Loucy (cell line): ENCODE measurements at regions not wholly inside any gene's neighbourhood (a gene's known extent, or its start where the extent isn't known, plus 50 kb on each side); places are given as distances from the start of the nearest gene placed in this dataset.

Experiments
- EZH2phosphoT487 ChIP-seq: fragments of 200-600 bp; IDR thresholded peaks from 2 replicates; pipeline ENCODE4 v1.6.1; 2018; ENCODE audit warnings: antibody characterized with exemption, mild to moderate bottlenecking, moderate library complexity, borderline replicate concordance
- TF ChIP-seq, protein P1 (sequence below): fragments of 200-600 bp; sonication (generic); conservative IDR thresholded peaks from 2 replicates; pipeline ENCODE4 v1.5.1; 2014; ENCODE audit warnings: mild to moderate bottlenecking, antibody characterized with exemption, low read length

DNA sequence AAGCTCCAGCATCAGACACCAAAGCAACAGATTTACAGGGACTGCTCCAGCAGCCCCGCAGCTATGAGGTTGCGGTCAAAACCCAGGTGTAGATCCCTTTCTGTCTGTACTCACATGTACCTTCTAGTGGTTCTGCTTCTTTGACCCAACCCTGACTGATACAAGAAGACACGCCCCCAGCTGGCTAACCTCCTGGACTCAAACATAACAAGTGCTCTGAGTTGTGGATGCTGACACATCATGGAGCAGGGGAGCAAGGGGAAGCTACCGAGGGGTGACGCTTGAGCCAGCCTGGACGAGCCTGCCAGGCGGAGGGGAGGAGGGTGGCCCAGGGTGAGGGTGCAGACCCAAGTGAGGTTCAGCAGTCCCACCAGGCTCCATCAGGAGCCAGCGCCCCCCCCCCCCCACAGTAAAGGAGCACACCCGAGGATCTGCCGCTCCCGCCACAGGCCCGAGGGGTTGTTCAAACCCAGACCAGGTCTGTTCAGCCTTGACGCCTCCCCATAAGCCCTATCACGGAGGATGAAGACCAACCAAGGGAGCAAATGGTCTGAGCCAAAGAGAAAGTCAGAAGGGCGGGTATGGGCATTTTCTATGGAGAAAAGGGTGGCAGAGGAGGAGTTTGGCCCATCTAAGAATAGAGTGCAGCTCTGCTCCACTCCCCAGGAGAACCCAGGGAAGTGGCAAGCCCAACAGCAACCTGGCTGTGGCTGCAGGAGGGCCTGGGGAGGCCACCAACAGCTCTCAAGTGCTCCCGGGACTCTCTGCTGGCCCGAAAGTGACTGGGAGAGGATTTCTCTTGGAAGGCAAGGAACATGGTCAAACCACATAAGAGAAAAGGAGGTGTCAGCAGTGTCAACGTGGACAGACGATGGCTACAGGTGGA lies 229.4 kb downstream of the BCL11B start:
- TF ChIP-seq, protein P1, sequence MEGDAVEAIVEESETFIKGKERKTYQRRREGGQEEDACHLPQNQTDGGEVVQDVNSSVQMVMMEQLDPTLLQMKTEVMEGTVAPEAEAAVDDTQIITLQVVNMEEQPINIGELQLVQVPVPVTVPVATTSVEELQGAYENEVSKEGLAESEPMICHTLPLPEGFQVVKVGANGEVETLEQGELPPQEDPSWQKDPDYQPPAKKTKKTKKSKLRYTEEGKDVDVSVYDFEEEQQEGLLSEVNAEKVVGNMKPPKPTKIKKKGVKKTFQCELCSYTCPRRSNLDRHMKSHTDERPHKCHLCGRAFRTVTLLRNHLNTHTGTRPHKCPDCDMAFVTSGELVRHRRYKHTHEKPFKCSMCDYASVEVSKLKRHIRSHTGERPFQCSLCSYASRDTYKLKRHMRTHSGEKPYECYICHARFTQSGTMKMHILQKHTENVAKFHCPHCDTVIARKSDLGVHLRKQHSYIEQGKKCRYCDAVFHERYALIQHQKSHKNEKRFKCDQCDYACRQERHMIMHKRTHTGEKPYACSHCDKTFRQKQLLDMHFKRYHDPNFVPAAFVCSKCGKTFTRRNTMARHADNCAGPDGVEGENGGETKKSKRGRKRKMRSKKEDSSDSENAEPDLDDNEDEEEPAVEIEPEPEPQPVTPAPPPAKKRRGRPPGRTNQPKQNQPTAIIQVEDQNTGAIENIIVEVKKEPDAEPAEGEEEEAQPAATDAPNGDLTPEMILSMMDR = no peak
- no peak for TF ChIP-seq EZH2phosphoT487
